Activated B cell treated with CpG ODN at 0.5 μM for 24 hours (primary cell): ENCODE measurements at regions not wholly inside any gene's neighbourhood (a gene's known extent, or its start where the extent isn't known, plus 50 kb on each side); places are given as distances from the start of the nearest gene placed in this dataset.

ENCODE experiments used
- ATAC-seq: fragments of 200-7000 bp; cut with Tn5 transposase; one replicate; pipeline ENCODE4 v1.10.0; 2021; ENCODE audit warnings: low read depth, mild to moderate bottlenecking, moderate library complexity
- CTCF ChIA-PET: fragments of 350-600 bp; sonication (Branson Sonifier 250); formaldehyde crosslinking; loops from one replicate; lab custom pipeline; 2021; ENCODE audit warnings: antibody characterized with exemption; lab: Charles Lee
- POLR2A ChIA-PET: fragments of 350-600 bp; sonication (Branson Sonifier 250); formaldehyde crosslinking; loops from one replicate; lab custom pipeline; 2021; ENCODE audit warnings: antibody characterized with exemption; lab: Charles Lee
- DNase-seq: peaks from one replicate; pipeline ENCODE4 v3.0.0; 2022
- H3K27ac Mint-ChIP-seq: one replicate; pipeline ENCODE4 v1.8.0; 2020; ENCODE audit warnings: mixed read lengths
- H3K27me3 Mint-ChIP-seq: one replicate; pipeline ENCODE4 v1.8.0; 2021; ENCODE audit warnings: mixed read lengths
- H3K36me3 Mint-ChIP-seq: one replicate; pipeline ENCODE4 v1.8.0; 2021; ENCODE audit warnings: low read depth, mixed read lengths
- H3K4me1 Mint-ChIP-seq: one replicate; pipeline ENCODE4 v1.8.0; 2021; ENCODE audit warnings: mixed read lengths
- H3K4me3 Mint-ChIP-seq: one replicate; pipeline ENCODE4 v1.8.0; 2020; ENCODE audit warnings: mild to moderate bottlenecking, mixed read lengths
- H3K9me3 Mint-ChIP-seq: one replicate; pipeline ENCODE4 v1.8.0; 2020; ENCODE audit warnings: mixed read lengths
- intact Hi-C: fragments of 100-400 bp; cut with micrococcal nuclease; formaldehyde crosslinking; loops from one replicate; pipeline ENCODE4 v1.15.1; 2024
- TF ChIP-seq, protein P1 (sequence below): fragments of 200-600 bp; IDR thresholded peaks from one replicate; pipeline ENCODE4 v1.8.0; 2022; ENCODE audit warnings: antibody characterized with exemption, mild to moderate bottlenecking

- peaks cover 6% of the 10 kb centered on the region for H3K27me3 Mint-ChIP-seq
- no peak overlapping the region for H3K4me3 Mint-ChIP-seq
- no peak for DNase-seq
- no peaks in the 10 kb centered on the region for H3K4me1 Mint-ChIP-seq
- CTCF ChIA-PET, result no interaction called here
- intact Hi-C loops, result no loop called here
- no peaks in the 10 kb centered on the region for H3K9me3 Mint-ChIP-seq
- TF ChIP-seq, protein P1, sequence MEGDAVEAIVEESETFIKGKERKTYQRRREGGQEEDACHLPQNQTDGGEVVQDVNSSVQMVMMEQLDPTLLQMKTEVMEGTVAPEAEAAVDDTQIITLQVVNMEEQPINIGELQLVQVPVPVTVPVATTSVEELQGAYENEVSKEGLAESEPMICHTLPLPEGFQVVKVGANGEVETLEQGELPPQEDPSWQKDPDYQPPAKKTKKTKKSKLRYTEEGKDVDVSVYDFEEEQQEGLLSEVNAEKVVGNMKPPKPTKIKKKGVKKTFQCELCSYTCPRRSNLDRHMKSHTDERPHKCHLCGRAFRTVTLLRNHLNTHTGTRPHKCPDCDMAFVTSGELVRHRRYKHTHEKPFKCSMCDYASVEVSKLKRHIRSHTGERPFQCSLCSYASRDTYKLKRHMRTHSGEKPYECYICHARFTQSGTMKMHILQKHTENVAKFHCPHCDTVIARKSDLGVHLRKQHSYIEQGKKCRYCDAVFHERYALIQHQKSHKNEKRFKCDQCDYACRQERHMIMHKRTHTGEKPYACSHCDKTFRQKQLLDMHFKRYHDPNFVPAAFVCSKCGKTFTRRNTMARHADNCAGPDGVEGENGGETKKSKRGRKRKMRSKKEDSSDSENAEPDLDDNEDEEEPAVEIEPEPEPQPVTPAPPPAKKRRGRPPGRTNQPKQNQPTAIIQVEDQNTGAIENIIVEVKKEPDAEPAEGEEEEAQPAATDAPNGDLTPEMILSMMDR, result no peak
- ATAC-seq, result no peak
- H3K36me3 Mint-ChIP-seq, result no peaks in the 10 kb centered on the region
- no peak overlapping the region for H3K27ac Mint-ChIP-seq
- POLR2A ChIA-PET, result no interaction called here
Observed at GRCh38 chr10:118915161-118915560, 114.4 kb upstream of the NANOS1 start.

DNA sequence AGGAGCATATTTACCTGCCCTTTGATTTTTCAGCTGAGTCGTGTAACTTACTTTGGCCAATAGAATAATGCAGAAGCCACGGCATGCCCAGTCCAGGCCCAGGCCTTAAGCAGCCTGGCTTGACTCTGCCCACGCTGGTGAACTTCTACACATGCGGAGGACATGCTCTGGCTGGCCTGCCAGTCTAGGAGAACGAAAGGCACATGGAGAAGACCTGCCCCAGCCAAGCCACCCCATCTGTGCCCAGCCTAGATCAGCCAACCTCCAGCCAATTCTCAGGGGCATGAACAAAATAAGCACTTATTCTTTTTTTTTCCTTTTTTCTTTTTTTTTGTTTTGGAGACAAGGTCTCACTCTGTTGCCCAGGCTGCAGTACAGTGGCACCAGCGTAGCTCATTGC, 112.7 kb upstream of the NANOS1 start:
- ChIA-PET CTCF (no interaction called here), POLR2A (no interaction called here)
- Mint-ChIP-seq H3K27me3 (peaks cover 14% of the 10 kb centered on the region), H3K36me3 (no peaks in the 10 kb centered on the region), H3K4me1 (no peaks in the 10 kb centered on the region), H3K27ac (no peak overlapping the region), H3K9me3 (no peaks in the 10 kb centered on the region), H3K4me3 (no peak overlapping the region)
- intact Hi-C loops, result no loop called here
- no peak for DNase-seq
- TF ChIP-seq, protein P1, result no peak
- no peak for ATAC-seq

- no peaks in the 10 kb centered on the region for H3K4me1 Mint-ChIP-seq
- intact Hi-C loops, result no loop called here
- no peaks in the 10 kb centered on the region for H3K36me3 Mint-ChIP-seq
- TF ChIP-seq, protein P1, result no peak
- CTCF ChIA-PET, result no interaction called here
- ATAC-seq (no peak), DNase-seq (no peak)
- H3K4me3 Mint-ChIP-seq, result no peak overlapping the region
- H3K27ac Mint-ChIP-seq, result no peak overlapping the region
- no peaks in the 10 kb centered on the region for H3K9me3 Mint-ChIP-seq
- POLR2A ChIA-PET, result no interaction called here
- H3K27me3 Mint-ChIP-seq, result peaks cover 13% of the 10 kb centered on the region
Observed at GRCh38 chr10:118917701-118918100, 111.8 kb upstream of the NANOS1 start.

GRCh38 chr10:118918116-118918515, 111.4 kb upstream of the NANOS1 start:
- ATAC-seq, result no peak

DNA sequence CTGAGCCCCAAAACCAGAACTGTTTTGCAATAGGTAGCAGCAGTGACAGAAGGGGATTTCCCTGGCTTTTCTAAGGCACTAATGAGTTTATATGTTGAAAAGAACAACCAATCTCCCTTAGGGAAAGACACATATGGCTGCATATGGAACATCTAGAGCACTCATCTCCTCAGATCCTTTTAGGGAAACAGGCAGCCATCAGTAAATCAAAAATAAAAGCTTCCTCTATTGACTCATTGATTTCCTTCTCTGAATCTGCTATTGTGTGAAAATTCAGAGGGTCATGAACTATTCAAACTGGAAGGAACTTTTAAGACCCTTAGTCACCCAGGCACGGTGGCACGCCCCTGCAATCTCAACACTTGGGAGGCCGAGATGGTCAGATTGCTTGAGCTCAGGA, 110.9 kb upstream of the NANOS1 start:
- Mint-ChIP-seq H3K4me1 (no peaks in the 10 kb centered on the region), H3K4me3 (no peak overlapping the region), H3K9me3 (no peaks in the 10 kb centered on the region), H3K27me3 (peaks cover 13% of the 10 kb centered on the region), H3K36me3 (no peaks in the 10 kb centered on the region), H3K27ac (no peak overlapping the region)
- intact Hi-C loops, result no loop called here
- DNase-seq, result no peak
- ChIA-PET POLR2A (no interaction called here), CTCF (no interaction called here)
- TF ChIP-seq, protein P1, result no peak
- ATAC-seq, result no peak

More at GRCh38 chr10:118918116-118918515, 111.4 kb upstream of the NANOS1 start:
- TF ChIP-seq, protein P1, result no peak
- CTCF ChIA-PET, result no interaction called here
- intact Hi-C loops, result no loop called here
- DNase-seq, result no peak
- Mint-ChIP-seq H3K4me3 (no peak overlapping the region), H3K27ac (no peak overlapping the region), H3K27me3 (peaks cover 13% of the 10 kb centered on the region), H3K4me1 (no peaks in the 10 kb centered on the region), H3K36me3 (no peaks in the 10 kb centered on the region), H3K9me3 (no peaks in the 10 kb centered on the region)
- POLR2A ChIA-PET, result no interaction called here
